ENCODE measurements at regions not wholly inside any gene's neighbourhood (a gene's known extent, or its start where the extent isn't known, plus 50 kb on each side); places are given as distances from the start of the nearest gene placed in this dataset.

DNA sequence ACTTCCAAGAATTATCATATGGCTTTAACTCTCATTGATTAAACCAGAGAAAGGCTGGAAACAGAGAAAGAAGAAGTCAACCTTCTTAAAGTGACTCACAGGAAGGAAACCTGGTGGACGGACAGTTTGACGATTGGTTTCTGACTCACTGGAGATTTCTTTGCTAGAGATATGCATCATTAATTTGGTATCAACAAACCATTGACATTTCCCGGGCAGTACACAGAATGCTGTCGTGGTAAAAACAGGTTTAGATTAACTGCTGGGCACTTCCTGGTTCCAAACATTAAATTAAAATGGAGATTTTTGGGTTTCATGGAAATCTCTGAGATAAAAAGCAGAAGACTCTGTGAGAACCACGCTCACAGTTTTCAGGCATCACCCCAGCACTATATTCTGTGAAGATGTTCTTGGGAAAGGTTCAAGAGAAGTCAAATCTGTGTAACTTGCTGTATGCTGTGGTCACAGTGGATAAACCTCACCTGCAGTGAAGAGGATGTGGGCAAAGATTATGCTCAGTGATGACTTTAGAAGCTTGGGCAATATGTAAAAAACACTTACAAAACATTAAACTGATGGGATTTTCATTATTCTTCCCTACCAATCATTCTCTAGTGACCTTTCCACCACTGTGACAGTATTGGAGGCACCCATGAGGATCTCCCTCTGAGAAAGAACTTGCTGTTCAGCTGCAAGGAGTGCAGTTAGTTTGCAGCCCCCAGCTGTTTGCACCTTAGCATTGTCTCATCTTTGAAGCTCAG, 61.1 kb upstream of the CD44 start:
- peak; percentile 83 to 88 for DNase-seq

GRCh38 chr11:35078470-35078735, 60.6 kb upstream of the CD44 start:
- DNase-seq, result no peak

GRCh38 chr11:35079611-35080010, 59.4 kb upstream of the CD44 start:
- no peak for DNase-seq

DNA sequence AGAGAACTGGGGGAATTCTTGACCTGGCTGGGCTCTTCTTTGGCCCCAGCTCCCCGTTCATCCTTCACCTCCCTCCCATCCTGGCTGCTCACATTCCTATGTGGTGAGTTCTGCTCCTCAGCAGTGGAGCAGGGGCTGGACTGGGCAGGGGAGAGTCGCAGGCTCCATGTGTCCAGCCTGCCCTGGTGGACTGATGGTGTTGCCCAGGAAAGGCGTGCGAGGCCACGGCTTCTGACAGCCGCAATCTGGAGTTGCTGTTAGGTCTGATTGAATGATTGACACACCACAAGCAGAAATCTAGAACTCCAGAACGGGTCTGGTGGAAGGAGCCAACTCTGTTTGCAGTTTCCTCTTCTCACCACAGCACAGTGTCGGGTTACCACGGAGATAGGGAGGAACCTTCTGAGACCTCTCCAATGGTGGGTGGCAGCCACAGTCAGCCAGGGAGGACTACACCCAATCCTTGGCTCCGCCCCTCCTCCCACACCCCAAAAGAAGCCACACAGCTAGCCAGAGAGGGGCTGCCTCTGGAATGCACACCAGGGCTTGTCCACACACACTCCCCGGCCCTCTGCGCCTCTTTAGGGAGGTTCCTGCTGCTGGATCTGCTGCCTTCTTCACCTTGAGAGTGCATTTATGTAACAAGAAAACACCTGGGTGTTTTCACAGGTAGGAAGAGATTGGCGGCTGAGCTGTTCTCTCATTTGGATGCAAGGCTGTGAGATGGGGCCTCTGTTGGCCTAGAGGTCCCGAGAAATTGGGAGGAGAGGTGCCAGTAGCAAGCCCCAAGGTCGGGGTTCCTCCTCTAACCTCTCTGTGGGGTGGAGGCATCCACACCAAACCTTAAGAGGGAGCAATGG, 56.4 kb upstream of the CD44 start:
- DNase-seq, result peak; percentile 94 to 97

- no peak for DNase-seq
Observed at GRCh38 chr11:35083181-35083430, 55.9 kb upstream of the CD44 start.

GRCh38 chr11:35083431-35084238, 55.3 kb upstream of the CD44 start:
- DNase-seq, result peak; percentile 89 to 95

- no peak for DNase-seq
Observed at GRCh38 chr11:35084817-35085440, 54.0 kb upstream of the CD44 start.

- DNase-seq, result no peak
Observed at GRCh38 chr11:35085531-35086165, 53.3 kb upstream of the CD44 start.

DNA sequence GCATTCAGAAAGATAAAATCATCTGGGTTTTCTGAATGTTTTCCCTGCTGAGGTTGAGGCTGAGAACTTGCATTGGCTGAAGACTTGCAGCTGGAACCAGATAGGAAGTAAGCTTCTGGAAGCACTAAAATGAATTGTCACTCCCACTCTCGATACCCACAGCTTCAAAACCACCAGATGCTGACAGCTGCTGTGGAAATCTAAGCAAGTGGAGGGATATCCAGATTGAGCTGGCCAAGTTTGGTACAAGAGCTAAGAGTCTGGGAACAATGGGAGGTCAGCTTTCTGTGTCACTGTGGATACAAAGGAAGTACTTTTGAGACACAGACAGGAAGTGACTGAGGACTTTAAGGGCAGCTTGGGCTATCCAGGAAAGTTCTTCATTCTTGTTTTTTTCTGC, 51.3 kb upstream of the CD44 start:
- no peak for DNase-seq

GRCh38 chr11:35088226-35088625, 50.7 kb upstream of the CD44 start:
- no peak for DNase-seq

- DNase-seq, result no peak
Observed at GRCh38 chr11:35088676-35089075, 50.3 kb upstream of the CD44 start.
